LNCaP clone FGC (cell line): ENCODE measurements at regions not wholly inside any gene's neighbourhood (a gene's known extent, or its start where the extent isn't known, plus 50 kb on each side); places are given as distances from the start of the nearest gene placed in this dataset.
A peak's percentile ranks its signal among the peaks of the same experiment; 100 is the strongest.

Source experiments
- DNase-seq: peaks from one replicate; pipeline ENCODE4 v3.0.0-alpha.2; 2011; ENCODE audit warnings: low read depth
- H3K4me3 ChIP-seq: 2 replicates; pipeline ENCODE4 v1.5.1; 2011; ENCODE audit warnings: mild to moderate bottlenecking, low read depth, low read length, control low read depth
- TF ChIP-seq, protein P1 (sequence below): IDR thresholded peaks from 2 replicates; pipeline ENCODE4 v1.5.1; 2012; ENCODE audit warnings: mild to moderate bottlenecking; ENCODE audit not compliant: control insufficient read depth, insufficient read depth; ENCODE audit errors: extremely low read depth

DNA sequence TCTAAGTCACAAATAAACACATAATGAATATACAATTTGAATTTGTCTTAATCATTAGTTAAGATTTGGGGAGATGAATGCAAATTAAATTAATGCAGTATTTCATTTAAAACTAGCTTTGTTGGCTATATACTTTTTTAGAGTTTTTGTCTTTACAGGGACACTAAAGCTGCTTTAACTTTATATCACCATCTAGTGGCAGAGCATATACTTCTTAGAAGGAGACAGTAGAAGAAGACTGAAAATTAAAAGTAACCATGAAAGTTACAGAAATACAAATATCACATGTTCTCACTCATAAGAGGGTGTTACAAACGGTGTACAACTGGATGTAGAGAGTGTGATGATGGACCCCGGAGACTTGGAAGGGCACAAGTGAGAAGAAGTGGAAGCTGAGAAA, 268.3 kb upstream of the NETO1 start:
- TF ChIP-seq, protein P1, sequence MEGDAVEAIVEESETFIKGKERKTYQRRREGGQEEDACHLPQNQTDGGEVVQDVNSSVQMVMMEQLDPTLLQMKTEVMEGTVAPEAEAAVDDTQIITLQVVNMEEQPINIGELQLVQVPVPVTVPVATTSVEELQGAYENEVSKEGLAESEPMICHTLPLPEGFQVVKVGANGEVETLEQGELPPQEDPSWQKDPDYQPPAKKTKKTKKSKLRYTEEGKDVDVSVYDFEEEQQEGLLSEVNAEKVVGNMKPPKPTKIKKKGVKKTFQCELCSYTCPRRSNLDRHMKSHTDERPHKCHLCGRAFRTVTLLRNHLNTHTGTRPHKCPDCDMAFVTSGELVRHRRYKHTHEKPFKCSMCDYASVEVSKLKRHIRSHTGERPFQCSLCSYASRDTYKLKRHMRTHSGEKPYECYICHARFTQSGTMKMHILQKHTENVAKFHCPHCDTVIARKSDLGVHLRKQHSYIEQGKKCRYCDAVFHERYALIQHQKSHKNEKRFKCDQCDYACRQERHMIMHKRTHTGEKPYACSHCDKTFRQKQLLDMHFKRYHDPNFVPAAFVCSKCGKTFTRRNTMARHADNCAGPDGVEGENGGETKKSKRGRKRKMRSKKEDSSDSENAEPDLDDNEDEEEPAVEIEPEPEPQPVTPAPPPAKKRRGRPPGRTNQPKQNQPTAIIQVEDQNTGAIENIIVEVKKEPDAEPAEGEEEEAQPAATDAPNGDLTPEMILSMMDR = peak; percentile 62
- DNase-seq = peak; percentile 10
- H3K4me3 ChIP-seq = no peak overlapping the region

DNA sequence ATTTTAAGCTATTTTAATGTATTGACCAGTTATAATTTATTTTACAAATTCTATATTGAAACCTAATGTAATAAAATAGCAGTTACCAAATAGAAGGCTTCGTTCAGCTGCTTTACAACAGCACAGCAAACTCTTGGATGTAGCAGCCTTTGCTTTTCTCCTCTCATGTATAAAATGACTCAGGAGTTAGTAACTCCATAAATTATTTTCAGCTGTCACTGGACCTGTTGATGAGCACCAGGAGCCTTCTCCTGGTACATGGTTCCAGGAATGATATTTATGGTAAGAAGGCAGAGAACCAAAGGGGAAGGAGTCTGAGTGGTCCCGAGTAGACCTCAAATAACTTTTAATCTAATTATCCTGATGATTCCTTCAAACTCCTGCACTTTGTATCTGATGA, 256.4 kb upstream of the NETO1 start:
- H3K4me3 ChIP-seq = no peak overlapping the region
- TF ChIP-seq, protein P1 = no peak
- DNase-seq = no peak

DNA sequence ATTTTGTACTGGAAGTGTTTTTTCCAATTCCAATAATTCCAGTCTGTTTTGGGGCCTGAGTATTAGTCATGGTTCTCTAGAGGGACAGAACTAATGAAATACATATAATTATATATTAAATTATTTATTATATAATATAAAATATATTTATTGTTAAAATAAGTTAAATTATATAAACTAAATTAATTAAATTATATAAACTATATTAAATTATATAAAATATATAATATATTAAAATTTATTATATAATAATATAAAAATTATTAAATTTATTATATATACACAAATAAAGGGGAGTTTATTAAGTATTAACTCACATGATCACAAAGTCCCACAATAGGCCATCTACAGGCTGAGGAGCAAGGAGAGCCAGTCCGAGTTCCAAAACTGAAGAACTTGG, 253.4 kb upstream of the NETO1 start:
- H3K4me3 ChIP-seq = no peak overlapping the region
- no peak for DNase-seq
- TF ChIP-seq, protein P1 = no peak

DNA sequence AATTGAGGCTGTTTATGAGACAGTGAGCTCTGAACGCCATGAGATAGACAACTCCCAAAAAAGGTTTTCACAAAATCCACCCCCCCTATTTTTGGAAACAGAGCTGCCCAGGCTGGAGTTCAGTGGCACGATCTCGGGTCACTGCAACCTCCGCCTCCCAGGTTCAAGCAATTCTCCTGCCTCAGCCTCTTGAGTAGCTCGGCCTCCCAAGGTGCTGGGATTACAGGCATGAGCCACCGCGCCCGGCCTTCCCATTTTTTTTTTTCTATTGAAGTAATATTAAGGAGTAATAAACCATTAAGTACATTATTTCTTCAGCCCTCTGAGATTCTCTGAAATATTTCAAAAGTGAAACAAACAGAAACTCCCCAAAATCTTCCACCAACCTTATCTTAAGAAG, 252.8 kb upstream of the NETO1 start:
- no peak for DNase-seq
- TF ChIP-seq, protein P1 = no peak
- H3K4me3 ChIP-seq = no peak overlapping the region

DNA sequence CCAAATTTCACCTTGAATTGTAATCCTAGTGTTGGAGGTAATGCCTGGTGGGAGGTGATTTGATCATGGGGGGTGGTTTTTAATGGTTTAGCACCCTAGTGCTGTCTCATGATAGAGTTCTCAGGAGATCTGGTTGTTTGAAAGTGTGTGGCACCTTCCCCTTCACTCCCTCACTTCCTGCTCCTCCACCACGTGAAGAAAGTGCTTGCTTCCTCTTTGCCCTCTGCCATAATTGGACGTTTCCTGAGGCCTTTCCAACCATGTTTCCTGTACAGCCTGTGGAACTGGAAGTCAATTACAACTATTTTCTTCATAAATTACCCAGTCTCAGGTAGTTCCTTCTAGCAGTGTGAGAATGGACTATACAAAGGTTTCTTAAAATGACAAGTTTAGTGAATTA, 251.8 kb upstream of the NETO1 start:
- TF ChIP-seq, protein P1 = no peak
- no peak overlapping the region for H3K4me3 ChIP-seq
- DNase-seq = no peak

DNA sequence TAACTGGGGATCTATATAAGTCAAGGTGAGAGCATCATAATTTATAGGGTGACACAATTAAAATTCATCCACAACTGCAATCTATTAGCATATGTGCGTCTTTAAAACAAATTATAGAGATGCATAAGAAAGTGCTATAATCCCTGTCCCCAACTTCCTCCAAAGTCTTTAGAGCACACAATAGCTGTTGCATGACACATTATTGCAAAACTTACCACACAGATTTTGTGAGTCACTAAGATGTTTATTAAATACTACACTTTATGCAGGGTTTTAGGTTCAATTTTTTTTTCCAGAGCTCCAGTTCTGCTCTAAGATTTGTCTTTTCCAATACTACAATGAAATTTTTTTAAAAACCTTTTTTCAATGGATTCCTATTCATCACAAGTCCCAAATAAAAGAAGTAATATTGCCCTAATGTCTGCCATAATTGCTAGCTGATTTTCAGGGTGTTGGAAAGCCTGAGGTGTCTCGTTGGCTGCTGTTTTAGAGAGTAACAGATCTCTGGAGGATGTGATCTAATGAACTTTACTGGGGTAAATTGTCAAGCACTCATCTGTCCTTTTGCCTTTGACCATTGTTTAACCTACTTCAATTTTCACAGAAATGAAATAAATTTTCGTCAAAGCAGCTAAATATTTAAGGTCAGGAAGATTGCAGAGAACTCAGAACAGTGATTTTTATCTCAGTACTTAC, 250.5 kb upstream of the NETO1 start:
- no peak for DNase-seq
- TF ChIP-seq, protein P1 = no peak
- no peak overlapping the region for H3K4me3 ChIP-seq

DNA sequence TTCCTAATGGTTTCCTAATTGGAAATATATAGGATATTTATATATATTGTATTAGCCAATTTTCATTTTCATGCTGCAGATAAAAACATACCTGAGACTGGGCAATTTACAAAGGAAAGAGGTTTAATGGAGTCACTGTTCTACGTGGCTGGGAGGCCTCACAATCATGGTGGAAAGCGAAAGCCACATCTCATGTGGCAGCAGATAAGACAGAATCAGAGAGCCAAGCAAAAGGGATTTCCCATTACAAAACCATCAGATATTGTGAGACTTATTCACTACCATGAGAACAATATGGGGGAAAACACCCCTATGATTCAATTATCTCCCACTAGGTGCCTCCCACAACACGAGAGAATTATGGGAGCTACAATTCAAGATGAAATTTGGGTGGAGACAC, 242.5 kb upstream of the NETO1 start:
- H3K4me3 ChIP-seq = no peak overlapping the region
- DNase-seq = no peak
- TF ChIP-seq, protein P1 = no peak
